ENCODE measurements at regions not wholly inside any gene's neighbourhood (a gene's known extent, or its start where the extent isn't known, plus 50 kb on each side); places are given as distances from the start of the nearest gene placed in this dataset.

- TF ChIP-seq CTCF (IDR thresholded peaks at IDR 0.05) (no peak), ZFX (IDR thresholded peaks at IDR 0.05; ENCODE audit: borderline replicate concordance) (no peak)
These were observed 97.1 kb upstream of the CCDC39 start for GRCh38 chr3:180776433-180776832.
